ENCODE measurements at regions not wholly inside any gene's neighbourhood (a gene's known extent, or its start where the extent isn't known, plus 50 kb on each side); places are given as distances from the start of the nearest gene placed in this dataset.

DNA sequence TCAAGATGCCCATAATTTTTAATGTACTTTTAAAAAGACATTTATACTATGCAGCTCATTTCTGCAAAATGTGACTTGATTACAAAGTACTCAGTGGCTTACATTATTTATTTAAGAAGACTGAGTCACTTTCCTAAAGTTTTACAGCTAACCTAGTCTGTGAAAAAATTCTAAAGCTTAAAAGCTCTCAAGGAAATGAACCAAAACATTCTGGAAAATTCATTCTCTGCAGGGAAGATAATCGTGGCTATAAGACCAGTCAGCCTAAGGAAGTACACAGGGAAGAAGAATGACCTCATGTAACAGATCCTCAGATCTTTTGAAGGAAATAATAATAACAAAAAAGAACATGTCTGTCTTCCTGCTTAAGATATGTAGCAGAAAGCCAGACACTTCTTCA lies 232.1 kb upstream of the STK17B start:
- no peak for DNase-seq

DNA sequence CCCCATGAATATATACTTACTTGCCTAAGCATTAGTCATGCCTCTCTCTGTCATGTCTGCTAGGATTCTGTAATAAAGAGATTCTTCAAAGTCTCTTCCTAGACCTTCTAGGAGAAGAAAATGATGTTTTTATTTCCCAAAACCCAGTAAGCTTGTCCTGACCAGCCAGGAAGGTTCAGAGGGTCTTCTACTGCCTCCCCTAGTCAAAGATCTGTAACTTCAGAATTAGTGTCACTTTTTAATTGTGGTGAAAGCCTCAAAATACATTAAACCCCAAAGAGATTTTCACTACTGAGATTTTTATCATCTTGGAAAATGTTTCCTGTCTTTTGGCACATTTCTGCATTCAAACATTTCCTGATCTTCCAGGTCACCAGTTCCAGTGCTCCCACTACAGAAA lies 232.9 kb upstream of the STK17B start:
- DNase-seq, result no peak

DNA sequence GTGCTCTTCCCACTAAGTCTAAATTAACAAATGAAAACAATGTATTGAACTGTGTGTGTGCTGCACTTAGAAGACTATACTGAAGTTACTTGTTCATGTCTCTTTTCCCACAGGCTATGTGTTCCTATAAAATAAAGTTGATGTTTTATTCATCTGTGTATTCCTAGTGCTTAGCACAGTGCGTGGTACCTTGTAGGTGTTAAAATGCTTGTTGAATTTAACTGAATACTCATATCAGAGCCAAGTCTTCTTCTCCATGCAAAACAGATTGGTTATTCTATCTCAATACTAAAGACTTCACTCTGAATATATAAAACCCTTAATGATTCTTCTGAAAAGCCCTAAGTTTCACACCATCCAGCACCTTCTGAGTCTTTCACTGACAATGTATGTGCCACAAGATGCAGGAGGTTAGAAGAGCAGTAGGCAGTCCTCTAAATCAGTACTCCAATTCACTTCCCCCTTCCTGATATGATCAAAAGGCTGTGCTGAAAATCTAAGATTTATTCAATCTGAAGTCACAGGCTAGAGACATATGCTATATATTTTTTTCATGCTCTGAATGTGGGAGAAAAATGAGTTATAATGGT lies 231.7 kb upstream of the CCDC150 start:
- DNase-seq, result no peak

DNA sequence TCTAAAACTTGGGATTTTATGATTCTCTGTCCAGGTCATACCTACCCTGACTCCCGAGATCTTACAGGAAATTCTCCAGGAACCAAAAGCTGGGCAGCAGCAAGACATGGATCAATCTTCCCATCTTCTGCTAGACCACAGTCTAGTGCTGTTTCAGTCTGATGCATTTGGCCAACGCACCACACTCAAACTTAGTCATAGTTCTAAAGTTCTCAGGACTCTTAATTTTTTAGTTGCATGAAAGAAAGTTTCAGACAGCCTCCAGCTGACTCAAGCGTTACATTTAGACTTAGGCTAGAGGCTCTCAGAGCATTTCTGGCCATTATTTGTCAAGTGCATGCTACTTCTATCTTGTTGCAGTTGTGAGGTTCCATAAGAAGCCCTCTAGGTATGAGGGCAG lies 230.1 kb upstream of the CCDC150 start:
- DNase-seq, result no peak

DNA sequence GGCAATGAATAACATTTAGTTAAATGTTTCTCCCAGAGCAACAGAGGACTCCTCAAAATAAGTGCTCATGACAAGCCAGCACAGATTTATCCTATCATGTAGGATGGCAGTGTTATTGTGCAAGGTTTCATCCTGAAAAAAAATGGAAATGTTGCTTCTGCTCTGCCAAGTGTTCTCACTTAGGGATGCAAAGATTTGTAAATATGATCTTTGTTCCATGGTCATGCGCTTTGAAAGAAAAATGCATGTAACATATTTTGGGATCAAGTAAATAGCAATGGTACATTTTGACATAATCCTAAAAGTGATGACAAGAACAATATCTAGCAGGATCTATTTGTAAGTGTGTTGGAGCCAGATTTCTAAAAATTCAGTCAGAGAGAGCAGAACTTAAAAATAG lies 229.5 kb upstream of the CCDC150 start:
- no peak for DNase-seq

DNA sequence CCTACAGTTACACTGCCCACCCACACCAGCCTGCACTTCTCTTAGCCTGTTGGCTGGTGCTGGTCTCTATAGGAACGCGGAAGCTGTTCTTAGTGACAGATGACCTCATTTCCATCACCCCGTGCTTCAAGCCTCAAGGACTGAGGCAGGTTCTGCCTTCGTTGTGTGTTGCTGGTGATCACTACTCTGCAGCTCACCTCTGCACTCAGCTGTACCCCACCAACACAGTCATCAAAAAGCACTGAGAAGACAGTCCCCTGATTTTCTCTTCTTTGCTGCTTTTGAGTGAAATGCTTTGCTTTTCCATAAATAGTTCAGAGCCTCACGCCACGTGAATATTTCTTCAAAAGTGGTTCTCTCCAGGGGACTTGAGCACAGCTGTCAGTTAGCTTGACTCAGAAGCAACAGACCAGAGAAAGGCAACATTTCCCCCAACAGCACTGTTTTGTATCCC lies 225.7 kb upstream of the CCDC150 start:
- DNase-seq, result no peak

DNA sequence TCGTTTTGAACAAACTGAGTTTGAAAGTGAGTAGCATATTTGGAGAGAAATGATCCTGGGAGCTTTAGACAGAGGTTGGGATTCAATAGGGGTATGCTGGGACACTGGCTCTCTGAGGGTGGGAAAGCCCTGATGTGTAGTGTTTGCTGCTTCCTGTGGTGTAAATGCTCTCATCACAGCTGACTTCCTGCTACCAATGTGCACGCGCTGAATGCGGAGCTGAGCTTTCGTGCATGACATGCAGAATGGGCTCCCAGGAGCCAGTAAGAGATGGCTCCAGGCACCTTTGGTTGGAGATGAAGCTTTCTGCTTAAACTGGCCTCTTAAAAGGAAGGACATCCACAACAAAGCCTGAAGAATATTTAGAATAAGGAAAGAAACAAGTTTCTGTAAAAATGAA lies 224.1 kb upstream of the CCDC150 start:
- no peak for DNase-seq

DNA sequence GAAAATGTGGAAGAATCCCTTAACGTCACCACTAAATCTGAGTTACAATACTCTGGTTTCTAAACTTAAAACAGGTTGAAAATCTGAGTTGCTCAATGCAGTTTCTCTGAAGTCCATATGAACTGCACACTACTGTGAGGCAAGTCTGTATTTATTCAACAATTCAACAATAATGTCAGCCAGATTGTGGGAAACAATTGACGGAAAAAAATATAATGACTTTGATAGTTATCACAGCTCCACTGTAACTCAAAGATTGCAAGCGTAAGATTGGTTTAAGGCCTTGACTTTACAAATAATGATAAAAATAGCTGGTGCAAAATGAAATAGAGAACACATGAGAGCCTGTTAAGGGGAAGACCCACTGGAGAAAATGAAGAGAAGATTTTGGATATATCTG lies 219.4 kb upstream of the CCDC150 start:
- DNase-seq, result no peak

DNA sequence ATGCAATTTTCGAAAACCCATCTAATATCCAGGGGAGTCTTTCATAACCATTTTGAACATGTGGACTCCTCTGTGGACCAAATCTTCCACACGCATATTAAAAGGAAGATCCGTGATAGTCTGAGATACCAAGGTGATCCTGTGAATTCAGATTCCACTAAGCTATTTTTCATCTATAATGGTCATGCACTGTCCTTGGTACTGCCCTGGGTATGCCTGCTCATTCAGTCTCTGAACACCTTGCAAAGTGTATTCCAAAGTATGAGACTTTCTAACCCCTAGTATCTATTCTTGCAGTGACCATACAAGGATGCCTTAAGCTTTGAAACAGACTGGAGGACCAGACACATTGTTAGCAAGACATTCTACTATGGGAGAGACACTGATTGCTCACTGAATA lies 217.6 kb upstream of the CCDC150 start:
- DNase-seq, result no peak

DNA sequence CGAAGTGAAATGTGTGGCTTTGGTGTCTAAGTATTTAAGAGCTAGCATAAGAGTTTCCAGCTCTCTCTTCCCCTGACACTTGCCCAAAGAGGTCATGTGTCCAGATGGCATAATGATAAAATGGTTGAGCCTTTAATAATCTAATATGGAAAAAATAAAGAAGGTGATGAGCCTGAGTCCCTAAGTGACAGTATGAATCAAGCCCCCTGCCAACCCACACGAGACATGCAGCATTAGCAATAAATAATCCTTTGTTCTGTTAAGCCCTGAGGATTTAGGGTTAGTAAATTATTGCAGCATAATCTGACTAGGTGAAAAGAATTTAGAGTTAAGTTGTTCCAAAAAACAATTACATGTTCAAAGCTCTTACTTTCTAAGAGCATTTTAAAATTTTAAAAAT lies 217.2 kb upstream of the CCDC150 start:
- DNase-seq, result no peak

DNA sequence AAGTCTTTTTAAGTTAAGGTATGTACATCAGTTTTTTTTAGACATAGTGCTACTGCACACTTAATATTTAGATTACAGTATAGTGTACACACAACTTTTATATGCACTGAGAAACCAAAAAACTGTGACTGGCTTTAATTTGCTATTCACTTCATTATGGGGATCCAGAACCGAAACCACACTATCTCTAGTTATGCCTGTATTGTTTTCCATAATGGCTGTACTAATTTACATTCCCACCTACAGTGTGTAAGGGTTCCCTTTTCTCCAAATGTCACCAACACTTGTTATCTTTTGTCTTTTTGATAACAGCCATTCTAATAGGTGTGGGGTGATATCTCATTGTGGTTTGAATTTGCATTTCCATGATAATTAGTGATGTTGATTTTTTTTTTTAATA lies 213.4 kb upstream of the CCDC150 start:
- DNase-seq, result no peak

DNA sequence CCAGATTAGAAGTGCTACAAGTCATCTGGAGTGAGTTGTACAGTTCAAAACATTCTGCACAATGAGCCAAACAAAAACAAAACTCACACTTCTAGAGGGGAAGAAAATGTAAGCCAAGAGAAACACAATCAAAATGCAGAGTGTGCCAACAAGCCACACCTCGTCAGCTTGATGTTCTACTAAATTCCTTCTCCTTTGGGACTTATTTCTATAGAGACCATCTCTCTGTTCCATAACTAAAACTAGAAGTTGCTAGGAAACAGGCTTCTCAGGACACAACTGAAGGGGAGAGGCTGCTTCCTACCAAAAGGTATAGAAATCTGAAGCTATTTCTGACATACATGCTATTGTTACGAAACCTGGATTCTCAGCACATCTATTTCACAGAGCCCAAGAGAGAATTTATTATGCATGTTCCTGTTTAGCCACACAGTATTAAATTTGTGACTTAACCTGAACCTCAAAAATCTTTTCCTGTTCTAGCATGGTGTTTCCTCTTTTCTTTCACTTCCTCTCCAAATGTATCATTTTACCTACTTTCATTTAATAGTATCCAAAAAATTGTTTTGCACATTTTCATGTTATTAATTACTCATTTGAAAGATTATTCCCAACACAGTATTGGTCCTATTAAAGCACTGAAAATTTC lies 211.4 kb upstream of the CCDC150 start:
- DNase-seq, result no peak

DNA sequence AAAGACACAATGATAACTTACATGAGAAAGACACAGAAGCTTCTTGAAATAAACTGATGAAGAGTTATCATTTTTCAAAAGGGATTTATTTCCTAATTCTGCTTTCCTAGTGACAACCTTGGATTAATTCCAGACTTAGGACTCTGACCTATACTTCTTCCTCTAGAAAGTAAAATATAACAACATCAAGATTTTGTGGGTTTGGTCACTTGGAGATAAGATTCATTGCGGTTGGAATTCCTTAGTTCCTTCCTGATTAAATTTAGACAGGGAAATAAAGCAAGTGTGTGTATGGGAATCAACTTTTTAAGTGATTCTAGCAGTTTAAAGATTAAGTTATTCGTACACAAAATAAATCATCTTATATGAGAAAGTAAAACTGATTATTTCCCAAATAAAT lies 208.4 kb upstream of the CCDC150 start:
- no peak for DNase-seq

DNA sequence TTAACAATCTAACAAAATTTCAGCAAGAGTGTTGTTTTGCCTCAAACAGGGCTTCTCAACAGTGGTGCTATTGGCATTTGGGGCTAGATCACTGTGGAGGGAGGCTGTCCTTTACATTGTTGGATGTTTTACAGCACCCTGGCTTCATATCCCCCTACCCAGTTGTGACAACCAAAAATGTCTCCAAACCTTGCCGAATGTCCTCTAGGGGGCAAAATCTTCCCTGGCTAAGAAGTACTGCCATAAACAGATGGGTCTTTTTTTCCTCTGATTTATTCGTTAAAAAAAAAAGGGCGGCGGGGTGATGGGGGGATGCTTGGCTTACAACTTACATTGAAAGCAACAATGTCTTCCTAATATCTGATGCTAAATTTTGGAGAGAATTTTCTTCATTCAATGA lies 207.6 kb upstream of the CCDC150 start:
- no peak for DNase-seq

DNA sequence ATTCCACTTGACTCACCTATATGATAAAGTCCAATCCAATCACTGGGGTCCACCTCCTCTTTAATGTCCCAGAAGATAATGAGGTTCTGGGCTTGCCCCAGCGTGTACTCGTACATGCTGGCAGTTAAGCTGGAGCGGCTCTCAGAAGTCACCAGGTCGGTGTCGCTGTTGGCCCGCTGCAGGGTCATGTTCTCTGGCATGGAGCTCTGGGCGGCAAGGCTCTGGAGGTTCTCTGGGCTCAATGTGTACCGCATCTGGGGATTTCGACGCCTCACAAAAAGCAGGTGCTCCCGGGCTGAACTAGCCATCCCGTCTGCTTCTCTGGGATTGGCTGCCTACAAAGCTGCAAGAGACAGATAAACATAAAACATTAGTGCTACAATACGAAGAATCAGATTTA lies 206.4 kb upstream of the CCDC150 start:
- no peak for DNase-seq

DNA sequence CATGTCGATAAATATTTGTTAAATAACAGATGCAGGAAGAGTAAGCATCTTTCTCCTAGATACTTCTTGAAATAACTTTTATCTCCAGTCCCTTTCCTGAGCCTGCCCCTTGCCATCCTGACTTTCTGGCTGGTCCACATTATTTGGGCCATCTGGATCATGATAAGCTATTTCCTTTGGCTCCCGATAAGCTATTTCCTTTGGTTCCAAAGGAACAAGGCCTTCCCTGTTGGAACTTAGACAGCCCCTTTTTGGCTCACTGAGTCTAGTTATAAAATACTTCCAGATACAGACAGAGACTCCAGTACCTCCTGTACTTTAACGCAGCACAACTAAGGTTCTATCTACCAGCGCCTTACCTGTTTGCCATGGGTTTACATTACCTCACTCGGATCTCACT lies 205.3 kb upstream of the CCDC150 start:
- no peak for DNase-seq

DNA sequence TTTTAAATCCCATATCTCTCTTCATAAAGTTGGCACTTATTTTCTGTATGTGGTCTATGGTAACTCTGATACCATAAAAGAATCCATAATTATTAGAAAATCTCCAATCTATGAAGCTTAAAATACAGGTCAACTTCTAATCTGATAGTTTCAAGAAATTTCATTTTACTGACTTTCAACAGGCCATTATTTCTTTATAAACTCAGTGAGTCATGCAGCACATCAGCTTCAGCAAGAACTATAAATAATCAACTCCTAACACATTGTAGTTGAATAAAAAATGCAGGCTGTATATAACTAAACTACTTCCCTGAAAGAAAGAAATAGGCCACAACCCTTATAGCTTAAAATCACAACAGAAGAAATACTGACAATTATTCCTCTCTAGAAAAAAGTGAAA lies 204.3 kb upstream of the CCDC150 start:
- no peak for DNase-seq

DNA sequence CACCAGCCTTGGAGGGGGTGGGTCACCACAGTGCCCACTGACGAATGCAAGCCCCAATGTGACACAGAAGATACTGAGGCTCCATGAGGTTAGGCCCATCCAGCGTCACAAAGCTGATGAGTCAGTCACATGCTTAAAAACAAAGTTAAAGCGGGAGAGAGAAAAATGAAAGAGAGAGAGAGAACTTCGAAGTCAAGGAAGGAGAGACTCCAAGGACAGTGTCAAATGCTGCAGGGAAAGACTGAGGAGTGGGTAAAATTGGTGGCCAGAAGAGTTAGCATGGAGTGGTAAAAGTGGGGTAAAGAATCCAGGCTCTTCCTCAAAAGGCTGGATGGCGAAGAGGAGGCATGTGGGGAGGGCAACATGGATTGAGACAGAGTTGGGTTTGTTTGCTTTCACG lies 201.9 kb upstream of the CCDC150 start:
- no peak for DNase-seq

DNA sequence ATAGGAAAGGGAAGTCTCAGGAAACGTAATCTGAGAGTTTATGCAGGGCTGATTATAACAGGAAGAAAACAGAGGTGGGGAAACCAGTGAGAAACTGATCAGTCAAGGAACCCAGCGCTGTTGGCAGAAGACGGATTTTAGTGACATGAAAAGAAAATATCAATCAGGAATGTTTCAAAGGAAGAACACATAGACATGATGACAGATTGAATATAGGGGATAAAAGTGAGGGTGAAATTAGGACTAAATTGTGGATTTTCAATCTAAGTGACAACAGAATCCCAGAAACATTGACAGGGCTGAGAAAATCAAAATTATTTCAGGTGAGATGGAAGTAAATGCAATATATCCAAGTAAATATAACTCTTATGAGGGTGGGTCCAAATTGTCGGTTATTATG lies 199.8 kb upstream of the CCDC150 start:
- no peak for DNase-seq

DNA sequence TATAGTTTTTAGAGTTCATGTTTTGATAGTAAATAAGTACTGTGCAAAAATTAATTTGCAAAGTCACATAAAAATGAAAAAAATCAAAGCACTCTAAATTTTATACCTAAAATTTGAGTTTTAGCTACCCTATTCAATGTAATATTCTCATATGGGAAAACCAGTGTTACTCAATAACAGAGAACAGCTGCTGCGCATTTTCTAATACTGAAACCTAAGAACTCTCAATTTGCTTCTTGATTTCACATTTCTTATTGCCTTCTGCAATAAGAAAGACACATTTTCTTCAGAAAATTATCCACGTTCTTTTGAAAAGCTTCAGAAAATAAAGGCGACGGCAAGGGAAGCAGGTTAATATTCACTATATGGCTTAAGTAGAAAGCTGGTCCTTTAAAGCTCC lies 199.1 kb upstream of the CCDC150 start:
- no peak for DNase-seq

DNA sequence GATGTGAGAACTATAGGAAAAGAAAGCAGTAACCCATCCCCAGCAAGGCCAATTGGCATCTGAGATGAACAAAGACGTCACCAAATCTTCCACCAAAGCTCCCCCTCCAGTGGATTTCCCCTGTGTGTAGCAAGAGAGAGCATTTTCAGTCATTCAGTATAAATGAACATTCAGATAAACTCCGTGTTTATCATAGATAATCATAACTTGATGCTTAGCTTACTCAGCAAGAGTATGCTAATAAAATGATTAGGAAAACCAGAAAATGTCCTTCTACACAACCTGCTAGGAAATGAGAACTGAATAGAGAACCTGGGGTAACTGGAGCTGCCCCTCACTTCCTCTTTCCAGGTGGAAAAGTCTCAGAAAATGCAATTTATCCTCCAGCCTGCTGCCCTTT lies 198.0 kb upstream of the CCDC150 start:
- DNase-seq, result no peak

DNA sequence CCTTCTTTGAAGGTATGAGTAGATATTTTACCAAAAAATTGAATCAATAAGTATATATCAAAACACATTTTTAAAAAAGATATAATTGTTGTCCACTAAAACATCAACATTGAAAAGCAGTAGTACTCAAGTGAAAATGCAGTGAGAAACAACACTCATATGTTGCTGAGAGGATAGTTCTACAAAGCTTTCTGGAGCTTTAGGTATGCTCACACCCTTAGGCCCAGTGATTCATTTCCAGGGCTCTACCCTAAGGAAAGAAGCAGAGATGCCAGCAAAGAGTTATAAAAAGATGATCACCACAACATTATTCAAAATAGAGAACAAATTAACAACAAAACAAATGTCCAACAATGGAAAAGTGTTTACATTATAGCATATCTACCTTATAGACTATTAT lies 197.3 kb upstream of the CCDC150 start:
- no peak for DNase-seq

DNA sequence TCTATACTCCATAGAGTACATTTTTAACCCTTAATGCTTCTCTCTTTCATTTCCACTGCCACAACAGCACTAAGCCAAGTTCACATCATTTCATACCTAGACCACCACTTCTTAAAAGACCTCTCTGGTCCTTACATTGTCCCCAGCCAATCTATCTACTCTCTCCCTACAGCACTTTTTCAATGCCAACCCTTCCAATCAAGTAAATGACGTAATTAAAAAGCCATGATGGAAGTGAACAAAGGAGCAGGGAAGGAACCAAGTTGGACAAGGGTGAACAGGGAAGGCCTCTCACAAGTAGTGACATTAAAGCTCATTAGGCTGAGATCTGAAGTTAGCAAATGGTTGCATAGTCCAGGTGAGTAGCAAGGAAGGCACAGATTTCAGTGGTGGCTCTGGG lies 195.1 kb upstream of the CCDC150 start:
- no peak for DNase-seq

DNA sequence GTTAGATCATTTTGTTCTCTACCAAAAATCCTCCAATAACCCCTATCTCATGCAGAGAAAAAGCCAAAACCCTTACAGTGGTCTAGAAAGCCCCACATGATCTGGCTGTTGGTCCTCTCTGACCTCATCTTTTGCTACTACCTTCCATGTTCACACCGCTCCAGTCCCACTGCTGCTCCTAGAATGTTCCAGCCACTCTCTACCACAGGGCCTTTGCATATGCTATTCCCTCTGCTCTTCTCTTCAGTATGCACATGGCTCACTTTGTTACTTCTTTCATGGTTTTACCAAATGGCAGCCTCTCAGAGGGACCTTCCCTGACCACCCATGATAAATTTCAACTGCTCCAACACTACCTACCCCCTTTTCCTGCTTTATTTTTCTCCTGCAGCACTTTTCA lies 193.5 kb upstream of the CCDC150 start:
- DNase-seq, result no peak

DNA sequence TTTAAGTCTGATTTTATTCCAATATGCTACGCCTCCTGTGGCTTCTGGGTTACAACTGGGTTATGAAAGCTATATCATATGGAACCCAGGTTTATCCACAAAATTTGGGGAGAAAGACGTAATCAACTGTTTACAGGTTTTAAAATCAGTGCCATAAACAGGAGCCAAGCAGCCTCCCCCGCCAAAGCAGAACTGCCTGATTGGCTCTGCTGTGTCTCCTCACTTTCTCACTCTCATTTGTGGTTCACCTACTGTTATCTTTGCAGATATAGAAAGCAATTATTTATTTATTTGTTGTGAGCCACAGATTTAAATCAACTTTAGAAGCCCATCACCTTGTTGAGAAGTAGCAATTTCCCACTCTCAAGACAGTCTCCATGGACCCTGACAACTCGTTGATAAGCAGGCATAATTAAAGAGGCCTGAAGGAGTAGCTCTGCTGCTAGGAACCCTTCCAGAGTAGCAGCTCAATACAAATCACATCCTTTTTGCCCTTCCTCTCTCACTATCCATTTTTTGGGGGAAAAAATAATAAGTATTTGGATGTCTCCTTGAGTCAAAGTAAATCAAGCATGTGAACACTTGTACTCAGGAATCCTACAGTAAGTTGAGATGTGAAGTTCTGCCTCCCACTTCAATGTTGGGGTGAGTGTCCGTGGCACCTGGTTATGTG lies 191.0 kb upstream of the CCDC150 start:
- DNase-seq, result no peak
